ENCODE measurements at regions not wholly inside any gene's neighbourhood (a gene's known extent, or its start where the extent isn't known, plus 50 kb on each side); places are given as distances from the start of the nearest gene placed in this dataset.

DNA sequence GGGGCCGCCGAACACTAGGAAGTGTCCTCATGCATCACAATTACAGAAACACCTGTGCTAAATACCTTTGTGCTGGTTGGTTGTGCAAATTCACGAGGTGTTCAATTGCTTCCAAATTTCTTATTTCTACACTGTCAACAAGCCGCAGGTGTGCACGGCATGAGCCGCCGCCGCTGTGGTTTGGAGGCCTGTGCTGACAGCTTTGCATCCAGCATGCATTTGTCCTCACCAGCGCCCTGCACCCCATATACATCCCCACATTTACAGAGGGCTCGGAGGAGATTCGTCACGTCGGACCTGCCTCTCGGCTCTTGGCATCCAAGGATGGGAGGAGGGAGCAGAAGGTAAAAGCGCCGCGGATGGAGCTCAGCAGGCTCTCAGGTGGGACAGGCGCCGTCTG is 305.3 kb upstream of the MKI67 start:
- Histone ChIP-seq H3K9me3 (replicated peaks; ENCODE audit: control insufficient read depth, insufficient read depth, low read depth, low read length) (no peaks in the 10 kb centered on the region), H3K36me3 (ENCODE audit: control insufficient read depth, insufficient read depth, low read length) (no peaks in the 10 kb centered on the region), H3K4me1 (replicated peaks in 1 of 2; ENCODE audit: control insufficient read depth in 2 of 2, insufficient read depth in 2 of 2, low read length in 2 of 2) (no peaks in the 10 kb centered on the region), H3K9me1 (ENCODE audit: control insufficient read depth, insufficient read depth, low read length) (no peaks in the 10 kb centered on the region), H3K27me3 (ENCODE audit: control insufficient read depth in 2 of 2, insufficient read depth in 2 of 2, low read length in 2 of 2) (peaks cover 3 to 55% of the 10 kb centered on the region in 2 experiments; a peak in 4 of 5 replicates), H2AFZ (ENCODE audit: low read depth, low read length) (no peak overlapping the region), H3K27ac (ENCODE audit: extremely low read depth, low read depth, low read length) (no peak overlapping the region), H4K20me1 (replicated peaks; ENCODE audit: control insufficient read depth, insufficient read depth, low read length) (no peaks in the 10 kb centered on the region), H3K4me3 (no peak overlapping the region), H3K79me2 (ENCODE audit: control insufficient read depth, insufficient read depth, low read length) (no peaks in the 10 kb centered on the region), H3K9ac (ENCODE audit: insufficient read depth in 1 of 2, low read depth in 2 of 2, low read length in 2 of 2) (no peak overlapping the region), H3K4me2 (ENCODE audit: insufficient read depth, low read length) (no peak overlapping the region)
- ATAC-seq: no peak
- POLR2A ChIA-PET: no interaction called here
- no TSS peak for BruUV-seq (replicated peaks)
- CTCF ChIA-PET (ENCODE audit: low intra/inter-chr PET ratio): no interaction called here
- FAIRE-seq: no peak
- no peak for DNase-seq (ENCODE audit: extremely low read depth in 1 of 4, low spot score in 3 of 4)
- in situ Hi-C loops (cut with MboI) (no loop called here), intact Hi-C loops (cut with micrococcal nuclease) (no loop called here)
- under 1% methylated on average over 18 of the region's 19 CpGs for WGBS (ENCODE audit: insufficient coverage, low coverage, missing lambda C conversion rate)
- TF ChIP-seq ZSCAN32 (CRISPR knock-in tag; IDR thresholded peaks at IDR 0.05) (no peak), DDX20 (tag; IDR thresholded peaks at IDR 0.05; ENCODE audit: low read depth) (no peak), EP400 (IDR thresholded peaks at IDR 0.05) (no peak), ZKSCAN1 (IDR thresholded peaks at IDR 0.05; ENCODE audit: low read depth, low read length) (no peak), ZNF384 (IDR thresholded peaks at IDR 0.05; ENCODE audit: low read depth, low read length) (no peak)

DNA sequence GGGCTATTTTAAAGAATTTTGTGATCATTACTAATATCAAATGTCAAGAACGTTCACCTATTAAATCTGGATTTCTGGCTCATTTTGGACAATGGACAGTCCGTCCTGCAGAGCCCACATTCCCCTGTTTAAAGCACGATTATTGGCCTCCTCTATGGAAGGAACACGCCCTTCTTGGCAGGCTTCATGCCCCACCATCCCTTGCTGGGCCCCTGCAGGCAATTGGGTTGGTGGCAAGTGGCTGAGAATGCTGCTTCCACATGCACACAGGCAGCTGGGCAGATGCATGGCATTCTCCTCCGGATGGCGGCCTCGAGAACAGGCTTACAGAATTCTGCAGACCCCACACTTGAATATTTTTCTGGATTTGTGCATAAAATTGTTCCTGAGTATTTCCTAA is 305.8 kb upstream of the MKI67 start:
- Histone ChIP-seq H3K4me2 (ENCODE audit: insufficient read depth, low read length) (no peak overlapping the region), H3K9me3 (replicated peaks; ENCODE audit: control insufficient read depth, insufficient read depth, low read depth, low read length) (no peaks in the 10 kb centered on the region), H3K27me3 (ENCODE audit: control insufficient read depth in 2 of 2, insufficient read depth in 2 of 2, low read length in 2 of 2) (peaks cover 3 to 57% of the 10 kb centered on the region in 2 experiments; a peak in 4 of 5 replicates), H3K4me3 (no peak overlapping the region), H3K9ac (ENCODE audit: insufficient read depth in 1 of 2, low read depth in 2 of 2, low read length in 2 of 2) (no peak overlapping the region), H3K36me3 (ENCODE audit: control insufficient read depth, insufficient read depth, low read length) (no peaks in the 10 kb centered on the region), H3K4me1 (replicated peaks in 1 of 2; ENCODE audit: control insufficient read depth in 2 of 2, insufficient read depth in 2 of 2, low read length in 2 of 2) (no peaks in the 10 kb centered on the region), H4K20me1 (replicated peaks; ENCODE audit: control insufficient read depth, insufficient read depth, low read length) (no peaks in the 10 kb centered on the region), H3K79me2 (ENCODE audit: control insufficient read depth, insufficient read depth, low read length) (no peaks in the 10 kb centered on the region), H2AFZ (ENCODE audit: low read depth, low read length) (no peak overlapping the region), H3K9me1 (ENCODE audit: control insufficient read depth, insufficient read depth, low read length) (no peaks in the 10 kb centered on the region), H3K27ac (ENCODE audit: extremely low read depth, low read depth, low read length) (no peak overlapping the region)
- ATAC-seq (no peak), FAIRE-seq (no peak), DNase-seq (ENCODE audit: extremely low read depth in 1 of 4, low spot score in 3 of 4) (no peak)
- BruUV-seq (replicated peaks): no TSS peak
- TF ChIP-seq DDX20 (tag; IDR thresholded peaks at IDR 0.05; ENCODE audit: low read depth): no peak
- WGBS (ENCODE audit: insufficient coverage, low coverage, missing lambda C conversion rate): 0% methylated on average over 7 of the region's 7 CpGs
- in situ Hi-C loops (cut with MboI): no loop called here
- ChIA-PET POLR2A (no interaction called here), CTCF (ENCODE audit: low intra/inter-chr PET ratio) (no interaction called here)
- intact Hi-C loops (cut with micrococcal nuclease): no loop called here

Measured in K562 (cell line).